Mucosa of stomach (tissue), 1 donor: ENCODE measurements at regions not wholly inside any gene's neighbourhood (a gene's known extent, or its start where the extent isn't known, plus 50 kb on each side); places are given as distances from the start of the nearest gene placed in this dataset.

Experiments
- H3K27me3 ChIP-seq: one replicate; pipeline ENCODE4 v1.7.0; 2013; ENCODE audit warnings: mild to moderate bottlenecking, low read length; ENCODE audit not compliant: control insufficient read depth, insufficient read depth
- H3K36me3 ChIP-seq: one replicate; pipeline ENCODE4 v1.7.0; 2013; ENCODE audit warnings: low read length; ENCODE audit not compliant: control insufficient read depth, insufficient read depth
- H3K4me1 ChIP-seq: one replicate; pipeline ENCODE4 v1.7.0; 2013; ENCODE audit warnings: mild to moderate bottlenecking, low read length; ENCODE audit not compliant: control insufficient read depth, insufficient read depth
- H3K4me3 ChIP-seq: one replicate; pipeline ENCODE4 v1.7.0; 2013; ENCODE audit warnings: low read length
- H3K9ac ChIP-seq: one replicate; pipeline ENCODE4 v1.7.0; 2013; ENCODE audit warnings: mild to moderate bottlenecking, low read length, moderate library complexity
- H3K9me3 ChIP-seq: one replicate; pipeline ENCODE4 v1.7.0; 2013; ENCODE audit warnings: mild to moderate bottlenecking, low read length, moderate library complexity; ENCODE audit not compliant: control insufficient read depth
- donor health status: Pancreatic carcinoma.

DNA sequence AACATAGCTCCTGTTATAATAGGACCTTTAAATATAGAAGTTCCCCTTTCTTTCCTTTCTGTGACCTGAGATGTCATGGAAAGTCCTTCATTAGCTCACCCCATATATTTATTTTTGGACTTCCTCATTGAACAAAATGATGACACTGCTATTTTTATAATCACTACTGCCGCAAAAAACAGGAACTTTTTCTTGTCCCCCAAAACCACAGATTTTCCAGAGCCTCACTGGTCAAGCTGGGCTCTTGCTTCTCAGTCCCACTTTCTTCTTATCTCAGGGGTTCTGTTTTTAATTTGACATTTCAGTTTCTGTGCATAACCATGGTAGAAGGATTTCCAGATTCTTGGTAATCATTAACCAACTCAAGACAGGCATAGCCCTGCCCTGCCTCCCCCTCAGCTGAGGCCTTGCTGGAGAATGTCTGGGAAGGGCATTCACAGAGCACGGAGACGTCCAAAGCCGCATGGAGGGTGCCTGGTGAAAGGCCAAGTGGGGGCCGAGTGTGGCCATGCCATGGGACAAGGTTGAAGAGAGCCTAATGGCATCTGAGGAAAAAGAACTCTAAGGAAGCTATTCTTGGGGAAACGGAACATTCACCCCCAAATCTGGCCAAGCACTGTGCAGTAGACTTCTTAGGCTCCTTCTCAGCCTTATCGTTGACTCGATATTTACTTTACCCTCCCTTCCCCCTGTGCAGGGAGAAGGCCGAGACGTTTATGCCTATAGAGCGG lies 73.7 kb downstream of the EDN1 start:
- peak overlapping the region; percentile 1 for H3K9ac ChIP-seq

DNA sequence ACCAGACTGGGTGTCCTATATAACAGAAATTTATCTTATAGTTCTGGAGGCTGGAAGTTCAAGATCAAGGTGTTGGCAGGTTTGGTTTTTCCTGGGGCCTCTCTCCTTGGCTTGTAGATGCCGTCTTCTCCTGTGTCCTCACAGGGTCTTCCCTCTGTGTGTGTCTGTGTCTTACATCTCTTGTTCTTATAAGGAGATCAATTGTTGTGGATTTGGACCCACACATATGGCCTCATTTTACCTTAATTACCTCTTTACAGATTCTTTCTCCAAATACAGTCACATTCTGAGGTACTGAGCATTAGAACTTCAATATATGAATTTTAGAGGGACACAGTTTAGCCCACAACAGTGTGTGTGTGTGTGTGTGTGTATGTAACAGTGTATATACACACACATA lies 74.5 kb downstream of the EDN1 start:
- no peaks in the 10 kb centered on the region for H3K27me3 ChIP-seq
- H3K9me3 ChIP-seq, result no peaks in the 10 kb centered on the region
- H3K9ac ChIP-seq, result no peak overlapping the region
- no peaks in the 10 kb centered on the region for H3K36me3 ChIP-seq
- peaks cover 36% of the 10 kb centered on the region for H3K4me1 ChIP-seq
- H3K4me3 ChIP-seq, result no peak overlapping the region

More for the DNA sequence above, 73.7 kb downstream of the EDN1 start:
- H3K4me3 ChIP-seq, result no peak overlapping the region
- no peaks in the 10 kb centered on the region for H3K36me3 ChIP-seq
- H3K9me3 ChIP-seq, result no peaks in the 10 kb centered on the region
- H3K4me1 ChIP-seq, result peaks cover 39% of the 10 kb centered on the region
- H3K27me3 ChIP-seq, result no peaks in the 10 kb centered on the region

DNA sequence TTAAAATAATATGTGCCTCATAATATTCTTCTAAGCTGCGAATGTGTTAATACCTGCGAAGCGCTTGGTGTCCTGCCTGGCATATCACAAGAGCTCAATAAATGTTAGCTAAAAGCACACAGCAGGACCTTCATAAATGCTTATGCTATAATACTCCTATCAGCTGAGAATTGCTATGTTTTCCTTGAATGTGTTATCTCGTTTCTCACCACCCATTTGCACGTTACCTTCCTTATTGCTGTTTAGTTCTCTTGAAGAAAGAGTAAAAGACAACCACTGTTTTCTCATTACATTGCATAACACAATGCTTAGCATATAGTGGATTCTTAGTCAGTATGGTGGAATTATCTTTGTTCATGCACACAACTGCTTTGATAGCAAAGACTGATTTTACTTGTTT lies 76.6 kb downstream of the EDN1 start:
- H3K36me3 ChIP-seq, result no peaks in the 10 kb centered on the region
- no peak overlapping the region for H3K4me3 ChIP-seq
- H3K9me3 ChIP-seq, result no peaks in the 10 kb centered on the region
- H3K9ac ChIP-seq, result no peak overlapping the region
- no peaks in the 10 kb centered on the region for H3K27me3 ChIP-seq
- peaks cover 45% of the 10 kb centered on the region for H3K4me1 ChIP-seq

DNA sequence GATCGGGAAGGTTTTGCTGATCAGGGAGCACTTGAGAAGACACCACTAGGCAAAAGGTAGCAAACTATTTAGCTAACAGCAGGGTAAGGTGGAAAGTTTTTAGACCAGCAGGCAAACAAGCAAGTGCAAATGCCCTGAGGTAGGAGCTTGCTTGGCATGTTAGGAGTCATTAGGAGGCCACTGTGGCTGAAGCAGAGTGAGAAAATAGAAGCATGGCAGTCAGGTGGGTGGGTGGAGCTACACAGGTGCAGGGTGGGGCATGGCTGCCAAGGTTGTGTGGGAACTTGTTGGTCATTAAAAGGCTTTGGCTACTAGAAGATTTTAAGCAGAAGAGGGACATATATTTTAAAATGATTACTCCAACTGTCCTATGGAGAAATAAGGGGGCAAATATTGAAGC lies 77.3 kb downstream of the EDN1 start:
- Histone ChIP-seq H3K4me3 (no peak overlapping the region), H3K9me3 (no peaks in the 10 kb centered on the region), H3K4me1 (peaks cover 45% of the 10 kb centered on the region), H3K36me3 (no peaks in the 10 kb centered on the region), H3K27me3 (no peaks in the 10 kb centered on the region), H3K9ac (no peak overlapping the region)

DNA sequence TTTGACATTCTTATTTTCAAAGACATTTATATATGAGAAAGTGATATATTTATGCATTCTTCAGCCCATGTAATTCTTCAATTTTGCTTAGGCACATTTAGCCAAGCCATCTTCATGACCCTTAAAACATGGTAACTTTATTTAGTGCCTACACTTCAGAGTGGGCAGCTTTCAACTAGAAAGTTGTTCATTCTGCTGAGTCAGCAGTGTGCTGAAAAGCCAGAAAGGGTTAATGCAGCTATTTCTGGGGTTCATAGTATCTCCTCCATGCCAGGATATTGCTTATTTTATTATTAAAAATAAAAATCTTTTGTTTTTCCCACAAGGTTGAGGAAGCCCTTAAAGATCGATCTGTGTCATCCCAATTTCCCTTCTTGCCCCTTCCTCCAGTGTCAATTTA lies 79.2 kb downstream of the EDN1 start:
- Histone ChIP-seq H3K4me1 (peaks cover 35% of the 10 kb centered on the region), H3K9ac (no peak overlapping the region), H3K27me3 (no peaks in the 10 kb centered on the region), H3K4me3 (no peak overlapping the region), H3K36me3 (no peaks in the 10 kb centered on the region), H3K9me3 (no peaks in the 10 kb centered on the region)

DNA sequence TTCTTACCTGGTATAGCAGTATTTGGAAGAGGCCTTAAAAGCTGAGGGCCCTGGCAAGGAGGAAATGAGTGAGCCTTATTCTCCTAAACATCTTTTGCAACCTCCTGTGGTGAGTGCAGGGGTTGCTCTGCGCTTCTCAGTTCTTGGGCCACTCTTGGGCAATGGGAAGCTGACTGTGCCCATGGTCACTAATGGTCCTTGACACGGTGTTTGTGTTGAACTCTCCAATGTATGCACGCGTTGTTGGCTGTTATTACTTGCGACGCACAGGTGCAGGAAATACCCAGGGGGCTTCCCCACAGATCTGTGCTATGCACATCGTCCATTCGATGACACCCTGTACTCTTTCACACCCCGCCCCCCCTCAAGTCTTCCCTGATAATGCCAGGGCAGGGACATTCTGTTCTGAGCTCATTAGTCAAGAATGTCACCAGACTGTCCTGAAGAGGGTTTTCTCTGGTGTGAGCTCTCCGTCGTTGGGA lies 79.7 kb downstream of the EDN1 start:
- H3K4me1 ChIP-seq, result peaks cover 35% of the 10 kb centered on the region
- H3K27me3 ChIP-seq, result no peaks in the 10 kb centered on the region
- no peak overlapping the region for H3K9ac ChIP-seq
- H3K36me3 ChIP-seq, result no peaks in the 10 kb centered on the region
- H3K9me3 ChIP-seq, result no peaks in the 10 kb centered on the region
- H3K4me3 ChIP-seq, result no peak overlapping the region

DNA sequence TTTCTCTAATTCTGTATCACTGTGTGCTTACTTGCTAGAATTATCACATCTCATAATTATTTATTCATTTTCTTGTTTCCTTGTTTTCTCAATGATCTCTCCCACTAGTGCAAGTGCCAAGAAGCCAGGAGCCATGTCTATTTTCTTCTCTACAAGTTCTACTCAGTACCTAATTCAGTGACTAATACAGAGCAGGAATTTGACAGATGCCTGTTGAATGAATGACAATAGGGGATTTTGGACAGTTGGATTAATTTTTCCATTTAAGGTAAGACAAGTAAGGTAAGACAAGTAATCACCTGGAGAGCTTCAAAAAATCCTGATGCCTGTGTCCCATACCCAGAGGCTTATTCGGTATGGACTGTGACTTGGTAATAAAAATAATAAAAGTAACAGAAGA lies 81.0 kb downstream of the EDN1 start:
- H3K9ac ChIP-seq, result no peak overlapping the region
- H3K36me3 ChIP-seq, result no peaks in the 10 kb centered on the region
- peaks cover 24% of the 10 kb centered on the region for H3K4me1 ChIP-seq
- H3K4me3 ChIP-seq, result no peak overlapping the region
- H3K9me3 ChIP-seq, result no peaks in the 10 kb centered on the region
- no peaks in the 10 kb centered on the region for H3K27me3 ChIP-seq

DNA sequence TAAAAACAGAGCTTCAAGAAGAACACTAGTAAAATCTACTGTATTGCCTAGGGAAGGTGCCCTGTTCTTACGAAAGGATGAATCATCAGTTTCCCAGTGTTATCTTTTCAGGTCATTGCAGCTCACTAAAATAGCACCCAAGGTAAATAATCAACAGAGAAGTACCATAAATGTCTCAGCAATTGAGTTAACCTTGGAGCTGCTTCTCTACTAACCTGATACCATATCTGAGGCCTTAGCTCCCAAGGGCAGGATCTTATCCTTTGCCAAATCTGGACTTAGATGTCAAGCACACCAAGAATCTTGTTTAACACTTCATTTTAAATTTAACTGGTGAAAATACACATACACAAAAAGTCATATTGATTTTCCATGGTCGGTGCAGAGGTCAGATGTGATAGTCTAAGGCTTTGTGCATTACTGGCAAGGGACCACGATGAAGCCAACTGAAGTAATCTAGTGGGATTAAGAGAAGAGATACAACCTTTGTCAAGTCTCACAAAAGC lies 81.5 kb downstream of the EDN1 start:
- Histone ChIP-seq H3K4me3 (no peak overlapping the region), H3K27me3 (no peaks in the 10 kb centered on the region), H3K9ac (no peak overlapping the region), H3K36me3 (no peaks in the 10 kb centered on the region), H3K9me3 (no peaks in the 10 kb centered on the region), H3K4me1 (peaks cover 18% of the 10 kb centered on the region)

DNA sequence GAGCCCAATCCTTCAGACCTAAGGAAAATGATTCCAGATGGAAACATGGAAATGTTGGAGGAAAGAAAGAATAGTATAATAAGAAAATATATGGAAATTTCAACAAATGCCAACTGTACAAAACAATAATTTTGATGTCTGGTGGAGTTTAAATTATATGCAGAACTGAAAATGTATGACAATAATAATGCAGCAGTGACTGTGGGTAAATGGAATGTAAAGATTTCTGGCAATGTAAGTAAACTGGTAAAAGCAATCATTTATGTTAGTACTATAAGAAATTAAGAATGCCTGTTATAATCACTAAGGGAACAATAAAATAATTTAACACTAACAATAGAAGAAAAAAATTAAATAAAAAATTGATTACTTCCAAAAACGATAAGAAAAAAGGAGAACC lies 89.0 kb downstream of the EDN1 start:
- Histone ChIP-seq H3K4me3 (no peak overlapping the region), H3K9me3 (no peaks in the 10 kb centered on the region), H3K4me1 (no peaks in the 10 kb centered on the region), H3K27me3 (no peaks in the 10 kb centered on the region), H3K36me3 (no peaks in the 10 kb centered on the region), H3K9ac (no peak overlapping the region)

DNA sequence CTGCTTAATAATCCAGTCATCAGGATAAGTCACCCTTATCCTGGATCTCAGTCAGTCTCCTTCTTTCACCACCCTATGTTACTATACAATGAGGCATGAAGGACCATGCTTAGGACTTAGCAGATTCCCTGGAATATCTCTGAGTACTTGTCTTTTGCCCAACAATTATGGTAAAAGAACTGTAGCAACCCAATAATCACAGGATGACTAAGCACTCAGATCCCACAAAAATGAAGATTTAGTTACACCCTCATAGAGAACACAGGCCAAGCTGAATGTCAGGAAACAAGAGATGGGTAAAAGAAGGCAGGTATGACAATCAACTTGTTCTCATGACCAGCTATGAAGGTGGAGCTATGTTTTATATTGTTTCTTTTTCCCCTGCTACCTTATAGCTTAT lies 91.4 kb downstream of the EDN1 start:
- Histone ChIP-seq H3K27me3 (no peaks in the 10 kb centered on the region), H3K36me3 (no peaks in the 10 kb centered on the region), H3K4me3 (no peak overlapping the region), H3K4me1 (no peaks in the 10 kb centered on the region), H3K9ac (no peak overlapping the region), H3K9me3 (no peaks in the 10 kb centered on the region)

DNA sequence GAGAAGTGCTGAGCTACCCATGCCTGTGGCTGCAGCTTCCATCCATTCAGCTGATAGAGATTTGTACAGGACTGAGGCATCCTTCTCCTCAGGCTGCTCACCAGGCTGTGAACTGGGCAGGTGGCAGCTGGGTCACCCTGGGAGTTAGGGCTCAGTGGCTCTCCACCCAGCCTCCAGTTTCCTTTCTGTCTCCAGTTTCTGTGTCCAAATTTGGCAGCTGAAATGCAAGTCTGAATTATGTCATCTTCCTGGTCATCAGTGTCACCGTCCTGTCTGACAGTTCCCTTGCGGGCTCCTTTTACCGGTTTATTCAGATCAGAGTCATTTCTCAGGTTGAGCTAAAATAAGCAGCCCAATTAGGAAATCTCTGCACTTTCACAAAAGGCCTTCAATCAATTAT lies 93.3 kb downstream of the EDN1 start:
- Histone ChIP-seq H3K36me3 (no peaks in the 10 kb centered on the region), H3K9ac (no peak overlapping the region), H3K27me3 (no peaks in the 10 kb centered on the region), H3K4me1 (no peaks in the 10 kb centered on the region), H3K9me3 (no peaks in the 10 kb centered on the region), H3K4me3 (no peak overlapping the region)

DNA sequence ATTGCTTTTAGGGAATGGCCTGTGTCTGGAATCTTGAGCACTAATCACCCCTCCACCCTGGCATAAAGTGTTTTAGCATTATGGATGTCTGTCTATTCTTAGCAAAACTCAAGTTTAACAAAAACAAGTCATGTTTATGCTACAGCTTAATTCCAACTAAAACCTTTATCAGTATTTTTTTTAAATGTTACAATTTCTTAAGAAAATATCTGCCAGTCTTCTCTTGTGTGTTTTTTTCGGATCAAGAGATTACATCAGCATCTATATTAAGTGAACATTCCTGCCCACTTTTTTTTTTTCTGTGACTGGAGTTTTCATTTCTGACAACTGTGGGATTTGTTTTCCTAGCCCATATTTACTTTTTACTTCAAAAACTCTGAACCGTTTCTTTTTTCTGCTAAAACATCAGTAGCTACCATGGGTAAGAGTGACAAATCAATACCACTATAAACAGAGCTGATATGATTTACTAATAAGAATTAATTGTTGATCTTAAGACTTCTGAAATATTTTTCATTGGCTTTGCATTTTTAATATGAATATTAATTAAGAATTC lies 94.3 kb downstream of the EDN1 start:
- Histone ChIP-seq H3K4me3 (no peak overlapping the region), H3K9me3 (no peaks in the 10 kb centered on the region), H3K27me3 (no peaks in the 10 kb centered on the region), H3K4me1 (no peaks in the 10 kb centered on the region), H3K9ac (no peak overlapping the region), H3K36me3 (no peaks in the 10 kb centered on the region)
